HEK293 (cell line): ENCODE measurements at regions not wholly inside any gene's neighbourhood (a gene's known extent, or its start where the extent isn't known, plus 50 kb on each side); places are given as distances from the start of the nearest gene placed in this dataset.

Source experiments
- KLF9 ChIP-seq: fragments of 450-650 bp; formaldehyde crosslinking; IDR thresholded peaks from 2 replicates; pipeline ENCODE4 v1.5.1; 2016; ENCODE audit warnings: missing biosample characterization, missing genetic modification characterization, low read depth
- RBAK ChIP-seq: fragments of 450-650 bp; formaldehyde crosslinking; IDR thresholded peaks from 2 replicates; pipeline ENCODE4 v1.5.1; 2016; ENCODE audit warnings: missing biosample characterization, missing genetic modification characterization
- SP2 ChIP-seq: fragments of 450-650 bp; formaldehyde crosslinking; IDR thresholded peaks from 2 replicates; pipeline ENCODE4 v1.5.1; 2016; ENCODE audit warnings: missing biosample characterization, missing genetic modification characterization
- ZBTB49 ChIP-seq: fragments of 450-650 bp; formaldehyde crosslinking; IDR thresholded peaks from 2 replicates; pipeline ENCODE4 v1.5.1; 2016; ENCODE audit warnings: missing biosample characterization, missing genetic modification characterization, low read depth
- ZNF354C ChIP-seq: fragments of 450-650 bp; formaldehyde crosslinking; IDR thresholded peaks from 2 replicates; pipeline ENCODE4 v1.5.1; 2016; ENCODE audit warnings: missing biosample characterization, missing genetic modification characterization, low read depth, borderline replicate concordance
- ZNF433 ChIP-seq: fragments of 450-650 bp; formaldehyde crosslinking; IDR thresholded peaks from 2 replicates; pipeline ENCODE4 v1.5.1; 2016; ENCODE audit warnings: missing biosample characterization, missing genetic modification characterization, low read depth
- ZNF514 ChIP-seq: fragments of 450-650 bp; formaldehyde crosslinking; IDR thresholded peaks from 2 replicates; pipeline ENCODE4 v1.5.1; 2016; ENCODE audit warnings: missing biosample characterization, missing genetic modification characterization
- TF ChIP-seq, protein P1 (sequence below): fragments of 450-650 bp; formaldehyde crosslinking; IDR thresholded peaks from 2 replicates; pipeline ENCODE4 v1.5.1; 2016; ENCODE audit warnings: missing biosample characterization, missing genetic modification characterization

GRCh38 chr20:58075586-58076345 lies 152.7 kb downstream of the ANKRD60 start:
- TF ChIP-seq ZNF514 (no peak), ZBTB49 (tag by site-specific recombination) (no peak), KLF9 (tag by site-specific recombination) (no peak), SP2 (tag by site-specific recombination) (no peak), ZNF354C (no peak), RBAK (no peak), ZNF433 (tag by site-specific recombination) (no peak)
- TF ChIP-seq, protein P1, sequence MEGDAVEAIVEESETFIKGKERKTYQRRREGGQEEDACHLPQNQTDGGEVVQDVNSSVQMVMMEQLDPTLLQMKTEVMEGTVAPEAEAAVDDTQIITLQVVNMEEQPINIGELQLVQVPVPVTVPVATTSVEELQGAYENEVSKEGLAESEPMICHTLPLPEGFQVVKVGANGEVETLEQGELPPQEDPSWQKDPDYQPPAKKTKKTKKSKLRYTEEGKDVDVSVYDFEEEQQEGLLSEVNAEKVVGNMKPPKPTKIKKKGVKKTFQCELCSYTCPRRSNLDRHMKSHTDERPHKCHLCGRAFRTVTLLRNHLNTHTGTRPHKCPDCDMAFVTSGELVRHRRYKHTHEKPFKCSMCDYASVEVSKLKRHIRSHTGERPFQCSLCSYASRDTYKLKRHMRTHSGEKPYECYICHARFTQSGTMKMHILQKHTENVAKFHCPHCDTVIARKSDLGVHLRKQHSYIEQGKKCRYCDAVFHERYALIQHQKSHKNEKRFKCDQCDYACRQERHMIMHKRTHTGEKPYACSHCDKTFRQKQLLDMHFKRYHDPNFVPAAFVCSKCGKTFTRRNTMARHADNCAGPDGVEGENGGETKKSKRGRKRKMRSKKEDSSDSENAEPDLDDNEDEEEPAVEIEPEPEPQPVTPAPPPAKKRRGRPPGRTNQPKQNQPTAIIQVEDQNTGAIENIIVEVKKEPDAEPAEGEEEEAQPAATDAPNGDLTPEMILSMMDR: no peak
